K562 (cell line): ENCODE measurements at regions not wholly inside any gene's neighbourhood (a gene's known extent, or its start where the extent isn't known, plus 50 kb on each side); places are given as distances from the start of the nearest gene placed in this dataset.

Source experiments
- C11orf30 ChIP-seq: fragments of 450-650 bp; IDR thresholded peaks from 2 replicates; pipeline ENCODE4 v1.6.1; 2016; ENCODE audit warnings: low read depth, mild to moderate bottlenecking
- CTCFL ChIP-seq: IDR thresholded peaks from 2 replicates; pipeline ENCODE4 v1.6.1; 2011; ENCODE audit warnings: borderline replicate concordance, low read depth, mild to moderate bottlenecking, moderate library complexity, low read length; ENCODE audit not compliant: insufficient read depth, poor library complexity, severe bottlenecking
- EHMT2 ChIP-seq: fragments of 450-650 bp; IDR thresholded peaks from 2 replicates; pipeline ENCODE4 v1.6.1; 2018; ENCODE audit warnings: antibody characterized with exemption
- MAFG ChIP-seq: fragments of 450-650 bp; conservative IDR thresholded peaks from 2 replicates; pipeline ENCODE4 v1.6.1; 2016; ENCODE audit warnings: missing genetic modification characterization, missing compliant biosample characterization
- NR2C1 ChIP-seq, 2 experiments: fragments of 450-650 bp; IDR thresholded peaks; 2 replicates each; pipeline ENCODE4 v1.6.1; 2017; ENCODE audit warnings: mild to moderate bottlenecking in 2 of 2, antibody characterized with exemption in 1 of 2, inconsistent platforms in 1 of 2, missing compliant biosample characterization in 1 of 2, missing genetic modification characterization in 1 of 2
- PHB ChIP-seq: fragments of 250-450 bp; sonication (Bioruptor Pico); IDR thresholded peaks from 2 replicates; pipeline ENCODE4 v1.5.0; 2021
- REST ChIP-seq, 2 experiments: fragments of 450-650 bp; formaldehyde crosslinking in 1 of 2; IDR thresholded peaks; 2 replicates each; pipeline versions ENCODE4 v1.4.0 to v1.6.1; 2014 to 2020; ENCODE audit warnings: mild to moderate bottlenecking in 2 of 2, borderline replicate concordance in 1 of 2, low read depth in 1 of 2
- ZNF316 ChIP-seq: fragments of 450-650 bp; IDR thresholded peaks from 2 replicates; pipeline ENCODE4 v1.6.1; 2016
- ZNF717 ChIP-seq: fragments of 250-450 bp; sonication (Bioruptor Pico); IDR thresholded peaks from 2 replicates; pipeline ENCODE4 v1.5.0; 2021
- TF ChIP-seq, protein P1 (sequence below), 2 experiments: fragments of 450-650 bp; IDR thresholded peaks; 2 replicates each; pipeline ENCODE4 v1.6.1; 2016

GRCh38 chr16:16928532-16929109 lies 542.1 kb downstream of the XYLT1 start (continued):
- peak; percentile 46 for TF ChIP-seq C11orf30
- peak; percentile 57 for TF ChIP-seq MAFG (tag)
- no peak for TF ChIP-seq CTCFL
- TF ChIP-seq ZNF717: no peak
- no peak for TF ChIP-seq NR2C1 (IDR thresholded peaks at IDR 0.05)
- TF ChIP-seq NR2C1 (tag; IDR thresholded peaks at IDR 0.05): peak; percentile 26; the same call in 1 of the 2 replicates
- TF ChIP-seq PHB (CRISPR knock-in tag): no peak
- TF ChIP-seq, protein P1, sequence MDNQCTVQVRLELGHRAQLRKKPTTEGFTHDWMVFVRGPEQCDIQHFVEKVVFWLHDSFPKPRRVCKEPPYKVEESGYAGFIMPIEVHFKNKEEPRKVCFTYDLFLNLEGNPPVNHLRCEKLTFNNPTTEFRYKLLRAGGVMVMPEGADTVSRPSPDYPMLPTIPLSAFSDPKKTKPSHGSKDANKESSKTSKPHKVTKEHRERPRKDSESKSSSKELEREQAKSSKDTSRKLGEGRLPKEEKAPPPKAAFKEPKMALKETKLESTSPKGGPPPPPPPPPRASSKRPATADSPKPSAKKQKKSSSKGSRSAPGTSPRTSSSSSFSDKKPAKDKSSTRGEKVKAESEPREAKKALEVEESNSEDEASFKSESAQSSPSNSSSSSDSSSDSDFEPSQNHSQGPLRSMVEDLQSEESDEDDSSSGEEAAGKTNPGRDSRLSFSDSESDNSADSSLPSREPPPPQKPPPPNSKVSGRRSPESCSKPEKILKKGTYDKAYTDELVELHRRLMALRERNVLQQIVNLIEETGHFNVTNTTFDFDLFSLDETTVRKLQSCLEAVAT (IDR thresholded peaks at IDR 0.05): peak in 1 of 2 experiments; percentile 70; a peak in 2 of 4 replicates
- TF ChIP-seq EHMT2: no peak
- TF ChIP-seq REST (IDR thresholded peaks at IDR 0.05; ENCODE audit: borderline replicate concordance): peak; percentile 5; the same call in 1 of the 2 replicates
- no peak for TF ChIP-seq REST (CRISPR knock-in tag; IDR thresholded peaks at IDR 0.05; ENCODE audit: low read depth)
- 0 out of 2 replicates have a peak, but pooled peaks have one; percentile 3 for TF ChIP-seq ZNF316
